Calu3 (cell line): ENCODE measurements at regions not wholly inside any gene's neighbourhood (a gene's known extent, or its start where the extent isn't known, plus 50 kb on each side); places are given as distances from the start of the nearest gene placed in this dataset.

Experiments
- BruUV-seq: library from RNA; stranded (reverse); fragments of 400-500 nt; replicated peaks from 2 replicates; lab custom pipeline; 2021; lab: Mats Ljungman, UMichigan
- CTCF ChIA-PET: fragments of 300-600 bp; sonication (Branson Sonifier 250); formaldehyde crosslinking; loops from one replicate; lab custom pipeline; 2022; ENCODE audit warnings: antibody characterized with exemption; lab: Charles Lee
- DNase-seq: peaks from one replicate; pipeline ENCODE4 v3.0.0; 2022
- H3K27ac Mint-ChIP-seq: one replicate; pipeline ENCODE4 v1.8.0; 2022; ENCODE audit warnings: mixed read lengths; ENCODE audit not compliant: unreplicated experiment
- H3K27me3 Mint-ChIP-seq: one replicate; pipeline ENCODE4 v1.8.0; 2022; ENCODE audit warnings: mixed read lengths; ENCODE audit not compliant: unreplicated experiment
- H3K36me3 Mint-ChIP-seq: one replicate; pipeline ENCODE4 v1.8.0; 2022; ENCODE audit warnings: mild to moderate bottlenecking, moderate library complexity, mixed read lengths; ENCODE audit not compliant: insufficient read depth, unreplicated experiment
- H3K4me1 Mint-ChIP-seq: one replicate; pipeline ENCODE4 v1.8.0; 2022; ENCODE audit warnings: mild to moderate bottlenecking, low read depth, mixed read lengths; ENCODE audit not compliant: unreplicated experiment
- H3K4me3 Mint-ChIP-seq: one replicate; pipeline ENCODE4 v1.8.0; 2022; ENCODE audit warnings: mild to moderate bottlenecking, low read depth, moderate library complexity, mixed read lengths; ENCODE audit not compliant: unreplicated experiment
- H3K9me3 Mint-ChIP-seq: one replicate; pipeline ENCODE4 v1.8.0; 2022; ENCODE audit warnings: low read depth, mixed read lengths; ENCODE audit not compliant: unreplicated experiment
- CTCF ChIP-seq: fragments of 200-600 bp; IDR thresholded peaks from one replicate; pipeline ENCODE4 v1.8.0; 2022; ENCODE audit warnings: antibody characterized with exemption; ENCODE audit not compliant: unreplicated experiment
- intact Hi-C: fragments of 100-400 bp; cut with micrococcal nuclease; formaldehyde crosslinking; loops from one replicate; pipeline ENCODE4 v1.10.0; 2022; ENCODE audit not compliant: unreplicated experiment

DNA sequence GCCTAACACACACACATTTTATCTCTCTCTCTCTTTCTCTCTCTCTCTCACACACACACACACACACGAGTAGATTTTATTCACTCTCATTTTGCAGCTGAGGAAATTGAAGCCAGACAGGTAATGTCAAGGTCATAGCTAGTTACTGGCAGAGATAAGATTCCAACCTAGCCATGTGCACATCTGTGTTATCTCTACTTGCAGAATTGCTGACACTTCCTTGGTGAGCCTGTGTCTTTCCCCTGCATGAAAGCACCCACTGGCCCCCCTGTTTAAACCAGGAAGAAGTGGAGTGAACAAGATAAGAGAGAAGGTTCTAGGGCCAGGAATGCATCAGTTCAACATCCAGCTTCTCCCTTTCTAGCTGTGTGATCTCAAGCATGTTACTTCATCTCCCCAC is 423.7 kb downstream of the TXNL1 start:
- Mint-ChIP-seq H3K27ac (no peak overlapping the region), H3K4me1 (no peaks in the 10 kb centered on the region), H3K9me3 (no peaks in the 10 kb centered on the region), H3K4me3 (no peak overlapping the region), H3K27me3 (no peaks in the 10 kb centered on the region), H3K36me3 (no peaks in the 10 kb centered on the region)
- no TSS peak for BruUV-seq
- intact Hi-C loops = no loop called here
- CTCF ChIA-PET = interaction anchor here (0.6 kb wide), 1 partner anchor 1225 kb away, joined by 3 read pairs; no protein-coding TSS in a partner anchor
- no peak for DNase-seq
- no peak for TF ChIP-seq CTCF

DNA sequence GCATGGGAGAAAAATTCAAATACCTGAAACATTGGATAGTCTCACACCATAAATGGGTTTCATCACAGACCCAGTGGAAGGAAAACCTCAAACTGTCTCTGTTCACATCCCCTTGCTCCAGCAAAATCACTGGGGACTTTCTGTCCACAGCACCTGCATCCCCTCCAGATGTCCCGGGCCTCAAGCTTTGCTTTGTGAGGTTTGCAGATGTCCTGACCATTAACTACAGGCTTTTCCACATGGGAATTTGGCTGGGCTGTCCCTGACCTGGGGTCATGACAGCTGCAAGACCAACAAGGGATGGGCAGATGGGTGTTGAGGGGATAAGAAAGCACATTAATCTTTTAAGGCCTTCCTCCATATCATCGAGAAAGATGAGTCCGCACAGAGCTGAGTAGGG is 427.9 kb downstream of the TXNL1 start:
- intact Hi-C loops = no loop called here
- CTCF ChIA-PET = no interaction called here
- Mint-ChIP-seq H3K4me1 (no peaks in the 10 kb centered on the region), H3K27ac (no peak overlapping the region), H3K4me3 (no peak overlapping the region), H3K9me3 (no peaks in the 10 kb centered on the region), H3K27me3 (peaks cover 14% of the 10 kb centered on the region), H3K36me3 (no peaks in the 10 kb centered on the region)
- no TSS peak for BruUV-seq
- DNase-seq = no peak
- no peak for TF ChIP-seq CTCF

- no peak overlapping the region for H3K27ac Mint-ChIP-seq
- intact Hi-C loops = no loop called here
- no peaks in the 10 kb centered on the region for H3K9me3 Mint-ChIP-seq
- H3K4me3 Mint-ChIP-seq = no peak overlapping the region
- DNase-seq = no peak
- no TSS peak for BruUV-seq
- no peak for TF ChIP-seq CTCF
- CTCF ChIA-PET = no interaction called here
- peaks cover 14% of the 10 kb centered on the region for H3K27me3 Mint-ChIP-seq
- H3K36me3 Mint-ChIP-seq = no peaks in the 10 kb centered on the region
- H3K4me1 Mint-ChIP-seq = no peaks in the 10 kb centered on the region
Observed at GRCh38 chr18:56207989-56208388, 430.4 kb downstream of the TXNL1 start.

DNA sequence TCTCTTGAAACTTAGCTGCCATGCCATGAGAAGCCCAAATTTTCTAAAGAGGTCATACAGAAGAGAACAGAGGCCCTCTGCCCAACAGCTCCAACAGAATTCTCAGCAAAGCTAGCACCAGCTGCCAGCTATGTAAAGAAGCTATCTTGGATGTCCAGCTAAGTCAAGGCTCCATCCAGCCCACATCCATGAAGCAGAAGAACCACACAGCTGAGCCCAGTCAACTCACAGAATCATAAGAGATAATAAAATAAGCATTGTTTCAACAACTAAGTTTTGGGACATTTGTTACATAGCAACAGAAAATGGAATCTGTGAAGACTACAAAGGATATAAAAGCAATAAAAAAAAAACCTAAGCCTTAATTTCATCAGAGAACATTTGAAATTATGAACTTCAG is 434.3 kb downstream of the TXNL1 start:
- intact Hi-C loops = no loop called here
- Mint-ChIP-seq H3K27me3 (peaks cover 14% of the 10 kb centered on the region), H3K4me3 (no peak overlapping the region), H3K9me3 (no peaks in the 10 kb centered on the region), H3K36me3 (no peaks in the 10 kb centered on the region), H3K27ac (no peak overlapping the region), H3K4me1 (no peaks in the 10 kb centered on the region)
- TF ChIP-seq CTCF = no peak
- no peak for DNase-seq
- BruUV-seq = no TSS peak
- CTCF ChIA-PET = no interaction called here
